GM21515 (cell line): ENCODE measurements at regions not wholly inside any gene's neighbourhood (a gene's known extent, or its start where the extent isn't known, plus 50 kb on each side); places are given as distances from the start of the nearest gene placed in this dataset.
"Not testable (repeated sequence)": the region's sequence is repeated elsewhere in the genome, so short reads cannot be mapped to it uniquely, and the experiment has no call there.

Experiments used
- ATAC-seq: cut with Tn5 transposase; IDR thresholded peaks from one replicate; pipeline ENCODE4 v1.9.1; 2021; ENCODE audit not compliant: unreplicated experiment

- no peak for ATAC-seq
These were observed 162.3 kb upstream of the ARHGEF26 start for GRCh38 chr3:153958635-153959595.

GRCh38 chr3:153960458-153961074 lies 160.6 kb upstream of the ARHGEF26 start:
- no peak for ATAC-seq

GRCh38 chr3:153961494-153961893 lies 159.7 kb upstream of the ARHGEF26 start:
- no peak for ATAC-seq

GRCh38 chr3:153963012-153963411 lies 158.2 kb upstream of the ARHGEF26 start:
- no peak for ATAC-seq

GRCh38 chr3:153967260-153967659 lies 153.9 kb upstream of the ARHGEF26 start:
- no peak for ATAC-seq

DNA sequence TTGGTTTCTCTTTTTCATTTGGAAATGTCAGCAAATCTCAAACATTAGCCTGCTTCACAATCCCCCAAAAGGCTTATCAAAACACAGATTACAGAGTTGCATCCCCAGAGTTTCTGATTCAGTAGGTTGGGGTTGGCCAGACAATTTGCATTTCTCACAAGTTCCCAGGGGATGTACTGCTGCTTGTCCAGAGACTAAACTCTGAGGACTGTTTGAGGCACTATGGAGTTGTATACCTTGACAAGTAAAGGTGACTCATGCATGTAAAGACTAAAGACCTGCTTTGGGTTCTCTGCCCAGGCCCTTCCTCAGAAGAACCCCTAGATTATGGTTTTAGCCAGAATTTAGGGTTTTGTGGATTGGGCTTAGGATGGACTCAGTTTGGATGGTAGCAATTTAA lies 151.1 kb upstream of the ARHGEF26 start:
- ATAC-seq, result peak; percentile 42

GRCh38 chr3:153970741-153971347 lies 150.3 kb upstream of the ARHGEF26 start:
- no peak for ATAC-seq

DNA sequence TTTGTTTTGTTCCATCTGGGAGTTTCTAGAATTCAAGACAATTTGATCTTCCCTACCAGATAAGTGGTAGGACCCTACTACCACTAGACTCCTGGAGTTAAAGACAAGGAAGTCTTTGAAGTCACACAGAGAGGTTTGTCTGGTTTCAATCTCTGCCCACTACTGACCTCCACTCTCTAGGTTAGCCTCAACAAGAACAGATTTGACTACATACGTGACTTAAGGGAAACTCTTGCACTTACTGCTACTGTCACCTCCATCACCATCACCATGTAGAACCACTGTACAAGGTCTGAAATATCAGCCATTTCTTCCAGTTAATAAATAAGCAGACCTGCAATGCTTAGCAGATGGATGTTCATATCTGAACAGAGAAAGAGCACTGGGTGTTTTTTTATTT lies 148.3 kb upstream of the ARHGEF26 start:
- peak; percentile 36 for ATAC-seq

GRCh38 chr3:153973722-153974265 lies 147.4 kb upstream of the ARHGEF26 start:
- ATAC-seq, result peak; percentile 66

DNA sequence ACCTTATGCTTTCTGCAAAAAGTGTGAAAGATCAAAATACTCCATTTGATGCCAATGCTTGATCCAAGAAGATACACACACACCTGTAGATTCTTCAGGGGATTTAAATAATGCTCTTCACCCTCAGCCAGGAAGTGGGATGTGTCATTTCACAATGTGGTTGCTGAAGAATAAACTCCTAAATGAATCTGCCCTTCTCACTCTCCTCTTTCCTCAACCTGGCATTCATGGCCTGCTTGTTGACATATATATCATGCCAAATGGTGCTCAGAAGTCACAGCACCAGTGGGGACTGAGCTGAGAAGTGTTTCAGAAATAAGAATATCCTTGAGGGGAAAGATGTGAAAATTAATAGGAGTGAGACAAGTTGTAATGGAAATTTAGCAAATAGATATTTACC lies 146.6 kb upstream of the ARHGEF26 start:
- ATAC-seq, result no peak

- no peak for ATAC-seq
These were observed 144.2 kb upstream of the ARHGEF26 start for GRCh38 chr3:153976891-153977554.

DNA sequence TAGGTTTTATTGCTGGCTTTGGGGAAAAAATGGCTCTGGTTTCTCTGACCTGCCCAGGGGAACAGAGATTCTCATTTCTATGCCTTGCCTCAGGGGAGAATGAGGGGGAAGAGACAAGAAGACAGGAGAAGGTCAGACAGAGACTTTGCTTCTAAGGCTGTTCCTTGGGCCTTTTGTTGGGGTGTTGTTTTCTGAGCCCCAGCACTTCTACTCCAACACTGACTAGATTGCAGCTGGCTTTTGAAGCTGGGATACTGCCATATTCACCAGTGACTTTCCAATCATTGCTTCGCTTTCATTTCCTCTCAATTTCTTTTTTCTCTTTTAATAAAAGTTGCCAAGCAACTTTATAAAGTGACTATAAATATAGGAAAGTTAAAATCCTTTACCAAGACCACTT lies 143.2 kb upstream of the ARHGEF26 start:
- no peak for ATAC-seq

DNA sequence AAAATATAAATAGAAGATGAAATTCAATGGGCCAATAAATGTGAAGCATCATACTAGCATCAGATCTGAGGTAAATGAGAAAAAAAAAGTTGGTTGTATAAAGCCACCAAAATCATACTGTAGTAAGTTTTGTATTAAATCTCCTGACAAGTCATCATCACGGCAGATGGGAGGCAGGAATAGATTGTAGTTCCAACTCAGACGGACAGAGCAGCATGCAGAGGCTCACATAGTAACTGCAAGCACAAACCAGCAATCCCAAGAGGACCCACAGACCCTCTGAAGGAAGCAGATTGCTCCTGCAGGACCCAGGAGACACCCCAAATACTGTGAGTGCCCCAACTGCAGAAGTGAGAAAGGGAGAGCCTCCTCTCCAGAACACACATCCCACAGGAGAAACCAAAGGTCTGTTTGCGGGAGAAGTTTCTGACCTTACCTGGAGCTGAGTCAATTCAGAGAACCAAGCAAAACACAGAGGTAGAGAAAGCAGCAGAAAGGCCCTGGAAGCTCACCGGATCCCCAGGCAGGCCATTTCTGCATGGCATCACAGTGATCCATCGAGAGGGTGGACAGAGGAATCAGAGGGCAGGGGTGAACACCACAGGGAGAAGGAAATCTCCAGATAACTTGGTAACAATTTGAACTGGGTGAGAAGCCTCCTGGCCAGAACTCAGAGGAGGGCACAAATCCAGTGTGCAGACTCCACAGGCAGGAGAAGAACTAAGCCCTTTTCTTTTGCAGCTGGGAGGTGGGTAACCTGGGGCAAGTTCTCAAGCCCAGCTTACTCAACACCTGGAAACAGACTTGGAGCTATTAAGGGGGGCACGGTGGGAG lies 141.6 kb upstream of the ARHGEF26 start:
- no peak for ATAC-seq

- ATAC-seq, result no peak
These were observed 141.0 kb upstream of the ARHGEF26 start for GRCh38 chr3:153980252-153980590.

DNA sequence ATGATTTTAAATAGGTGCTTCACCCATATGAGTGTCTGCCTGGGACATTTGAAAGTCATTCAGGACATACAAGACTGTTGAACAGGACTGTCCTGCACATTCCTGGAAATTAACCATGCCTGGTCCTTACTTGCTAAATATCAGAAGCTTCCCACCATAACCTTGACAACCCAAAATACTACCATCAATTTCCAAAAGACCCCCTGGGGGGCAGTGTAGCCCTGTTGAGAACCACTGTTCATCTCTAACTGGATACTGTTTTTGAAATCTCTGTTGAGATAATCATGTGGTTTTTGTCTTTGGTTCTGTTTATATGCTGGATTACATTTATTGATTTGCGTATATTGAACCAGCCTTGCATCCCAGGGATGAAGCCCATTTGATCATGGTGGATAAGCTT lies 123.8 kb upstream of the ARHGEF26 start:
- not testable (repeated sequence) for ATAC-seq

DNA sequence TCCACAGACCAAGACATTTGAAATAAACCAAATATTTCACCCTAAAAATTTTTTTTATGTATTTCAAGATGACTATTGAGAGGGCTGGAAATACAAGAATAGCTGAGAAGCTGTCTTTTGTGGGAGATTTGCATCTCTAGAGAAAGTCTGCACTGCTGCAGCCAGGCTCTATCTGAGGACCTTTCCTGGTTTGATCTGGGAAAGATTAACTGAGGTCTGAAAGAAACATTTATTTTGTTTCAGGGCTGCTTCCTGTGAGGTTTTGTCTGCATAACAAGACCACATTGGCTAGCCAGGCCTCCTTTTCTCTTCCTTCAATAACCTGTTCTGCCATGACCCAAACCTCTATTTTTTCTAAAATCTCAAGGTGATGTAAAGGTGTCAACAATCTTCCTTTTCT lies 117.5 kb upstream of the ARHGEF26 start:
- no peak for ATAC-seq

GRCh38 chr3:154011036-154011435 lies 110.2 kb upstream of the ARHGEF26 start:
- ATAC-seq, result no peak

DNA sequence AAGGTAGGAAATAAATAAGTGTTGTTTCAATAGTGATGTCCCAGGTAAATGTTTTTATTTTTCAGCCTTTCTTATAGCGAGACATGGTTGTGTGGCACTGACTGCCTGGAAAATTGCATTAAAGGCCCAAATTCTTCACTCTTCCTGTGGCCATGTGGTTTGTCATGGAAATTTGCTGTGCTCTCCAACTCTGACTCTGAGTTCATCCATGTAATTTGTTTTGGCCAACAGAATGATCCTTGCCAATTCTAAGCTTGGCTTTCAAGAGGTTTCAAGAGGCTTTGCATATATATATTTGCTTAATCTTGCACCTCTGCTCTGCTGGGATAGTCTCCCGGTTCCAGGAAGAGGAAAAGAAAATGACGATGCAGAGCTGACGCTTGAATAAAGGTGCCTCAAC lies 107.5 kb upstream of the ARHGEF26 start:
- ATAC-seq, result no peak

DNA sequence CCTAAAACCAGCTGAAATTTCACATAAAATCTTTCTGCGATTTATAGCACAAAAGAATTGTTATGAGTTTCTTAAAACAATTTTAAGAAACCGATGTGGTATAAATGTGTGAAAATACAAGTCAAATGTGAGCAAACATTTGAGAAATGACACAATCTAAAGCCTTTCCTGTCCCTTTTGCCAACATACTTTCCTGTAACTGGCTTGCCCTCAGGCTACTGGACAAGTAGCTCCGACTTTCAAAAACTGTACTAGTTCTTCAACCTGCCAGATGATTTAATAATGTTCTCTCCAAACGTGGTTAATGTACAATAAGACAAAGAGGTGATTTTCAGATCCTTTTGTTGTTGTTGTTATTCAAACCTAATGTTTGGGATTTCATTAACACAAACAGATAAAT lies 105.9 kb upstream of the ARHGEF26 start:
- ATAC-seq, result no peak

- ATAC-seq, result peak; percentile 52
These were observed 103.0 kb upstream of the ARHGEF26 start for GRCh38 chr3:154018100-154018696.
